Mesodermal cell (in vitro differentiated cells): ENCODE measurements at regions not wholly inside any gene's neighbourhood (a gene's known extent, or its start where the extent isn't known, plus 50 kb on each side); places are given as distances from the start of the nearest gene placed in this dataset.

Experiments
- H3K27ac ChIP-seq: 2 replicates; pipeline ENCODE4 v1.7.0; 2013; ENCODE audit warnings: mild to moderate bottlenecking, low read depth, low read length, moderate library complexity; ENCODE audit not compliant: severe bottlenecking
- H3K36me3 ChIP-seq: 2 replicates; pipeline ENCODE4 v1.7.1; 2013; ENCODE audit warnings: mild to moderate bottlenecking, low read length, moderate library complexity; ENCODE audit not compliant: control insufficient read depth, insufficient read depth
- H3K4me1 ChIP-seq: one replicate; pipeline ENCODE4 v1.7.1; 2013; ENCODE audit warnings: mild to moderate bottlenecking, low read length; ENCODE audit not compliant: insufficient read depth, control insufficient read depth, poor library complexity, severe bottlenecking
- H3K4me3 ChIP-seq: 2 replicates; pipeline ENCODE4 v1.7.0; 2013; ENCODE audit warnings: low read length, control low read depth, mild to moderate bottlenecking; ENCODE audit not compliant: insufficient read depth, poor library complexity, severe bottlenecking; ENCODE audit errors: extremely low read depth
- H3K9me3 ChIP-seq: 2 replicates; pipeline ENCODE4 v1.7.1; 2013; ENCODE audit warnings: mild to moderate bottlenecking, low read length, moderate library complexity; ENCODE audit not compliant: control insufficient read depth
- WGBS, 2 experiments: methylation state at CpG; one replicate each; pipeline ENCODE4 v1.1.5; 2013; ENCODE audit warnings: missing lambda C conversion rate in 2 of 2; ENCODE audit not compliant: insufficient coverage in 2 of 2; 5-methylcytosine and 5-hydroxymethylcytosine counted together

GRCh38 chr6:14797875-14798593 lies 447.8 kb upstream of the JARID2 start:
- no peak overlapping the region for H3K4me3 ChIP-seq
- no peak overlapping the region for H3K27ac ChIP-seq

GRCh38 chr6:14798594-14798982 lies 447.3 kb upstream of the JARID2 start:
- peaks cover 4% of the 10 kb centered on the region for H3K4me1 ChIP-seq
- no peaks in the 10 kb centered on the region for H3K9me3 ChIP-seq
- 96 to 98% methylated on average over 2 to 4 of the region's 4 CpGs for WGBS, 2 experiments
- H3K27ac ChIP-seq, result no peak overlapping the region
- H3K36me3 ChIP-seq, result no peaks in the 10 kb centered on the region
- H3K4me3 ChIP-seq, result no peak overlapping the region

More at GRCh38 chr6:14797875-14798593, 447.8 kb upstream of the JARID2 start:
- H3K36me3 ChIP-seq, result no peaks in the 10 kb centered on the region
- no peaks in the 10 kb centered on the region for H3K9me3 ChIP-seq
- H3K4me1 ChIP-seq, result peaks cover 3% of the 10 kb centered on the region

GRCh38 chr6:14798996-14799588 lies 446.8 kb upstream of the JARID2 start:
- no peaks in the 10 kb centered on the region for H3K9me3 ChIP-seq
- H3K4me1 ChIP-seq, result peaks cover 8% of the 10 kb centered on the region
- H3K36me3 ChIP-seq, result no peaks in the 10 kb centered on the region
- no peak overlapping the region for H3K27ac ChIP-seq
- WGBS, 2 experiments, result 85 to 93% methylated on average over 2 of the region's 2 CpGs
- no peak overlapping the region for H3K4me3 ChIP-seq

GRCh38 chr6:14799928-14800327 lies 445.9 kb upstream of the JARID2 start:
- Histone ChIP-seq H3K4me3 (no peak overlapping the region), H3K4me1 (peaks cover 8% of the 10 kb centered on the region), H3K36me3 (no peaks in the 10 kb centered on the region), H3K27ac (no peak overlapping the region), H3K9me3 (no peaks in the 10 kb centered on the region)

- H3K4me3 ChIP-seq, result no peak overlapping the region
- no peaks in the 10 kb centered on the region for H3K9me3 ChIP-seq
- H3K27ac ChIP-seq, result no peak overlapping the region
- no peaks in the 10 kb centered on the region for H3K36me3 ChIP-seq
- H3K4me1 ChIP-seq, result peaks cover 8% of the 10 kb centered on the region
- 88 to 94% methylated on average over 7 of the region's 9 CpGs for WGBS, 2 experiments
Measured at GRCh38 chr6:14802514-14803160, 443.2 kb upstream of the JARID2 start.

GRCh38 chr6:14804001-14804784 lies 441.7 kb upstream of the JARID2 start:
- WGBS, 2 experiments, result 82 to 87% methylated on average over 17 of the region's 18 CpGs
- Histone ChIP-seq H3K36me3 (no peaks in the 10 kb centered on the region), H3K27ac (no peak overlapping the region), H3K9me3 (peaks cover 5% of the 10 kb centered on the region), H3K4me3 (no peak overlapping the region), H3K4me1 (peaks cover 4% of the 10 kb centered on the region)

- H3K27ac ChIP-seq, result no peak overlapping the region
- H3K36me3 ChIP-seq, result no peaks in the 10 kb centered on the region
- H3K4me3 ChIP-seq, result no peak overlapping the region
- peaks cover 4% of the 10 kb centered on the region for H3K4me1 ChIP-seq
- peaks cover 5% of the 10 kb centered on the region for H3K9me3 ChIP-seq
- 85 to 97% methylated on average over 10 of the region's 10 CpGs for WGBS, 2 experiments
Measured at GRCh38 chr6:14804785-14805210, 441.1 kb upstream of the JARID2 start.

GRCh38 chr6:14806101-14806500 lies 439.8 kb upstream of the JARID2 start:
- WGBS, 2 experiments, result 80 to 100% methylated on average over 1 of the region's 2 CpGs
- Histone ChIP-seq H3K27ac (no peak overlapping the region), H3K36me3 (no peaks in the 10 kb centered on the region), H3K4me1 (peaks cover 4% of the 10 kb centered on the region), H3K9me3 (peaks cover 5% of the 10 kb centered on the region), H3K4me3 (no peak overlapping the region)

- Histone ChIP-seq H3K4me3 (no peak overlapping the region), H3K36me3 (no peaks in the 10 kb centered on the region), H3K9me3 (peaks cover 5% of the 10 kb centered on the region), H3K27ac (no peak overlapping the region), H3K4me1 (peaks cover 4% of the 10 kb centered on the region)
- 96% methylated on average over 3 to 4 of the region's 6 CpGs for WGBS, 2 experiments
Measured at GRCh38 chr6:14807130-14807529, 438.7 kb upstream of the JARID2 start.

- Histone ChIP-seq H3K4me3 (no peak overlapping the region), H3K27ac (no peak overlapping the region), H3K4me1 (peaks cover 4% of the 10 kb centered on the region), H3K9me3 (peaks cover 5% of the 10 kb centered on the region), H3K36me3 (no peaks in the 10 kb centered on the region)
- 95 to 96% methylated on average over 7 of the region's 7 CpGs for WGBS, 2 experiments
Measured at GRCh38 chr6:14807971-14808370, 437.9 kb upstream of the JARID2 start.
